Retina (tissue), 1 donor: ENCODE measurements at regions not wholly inside any gene's neighbourhood (a gene's known extent, or its start where the extent isn't known, plus 50 kb on each side); places are given as distances from the start of the nearest gene placed in this dataset.

Experiments used
- DNase-seq: peaks from one replicate; pipeline ENCODE4 v3.0.0-alpha.2; 2016

DNA sequence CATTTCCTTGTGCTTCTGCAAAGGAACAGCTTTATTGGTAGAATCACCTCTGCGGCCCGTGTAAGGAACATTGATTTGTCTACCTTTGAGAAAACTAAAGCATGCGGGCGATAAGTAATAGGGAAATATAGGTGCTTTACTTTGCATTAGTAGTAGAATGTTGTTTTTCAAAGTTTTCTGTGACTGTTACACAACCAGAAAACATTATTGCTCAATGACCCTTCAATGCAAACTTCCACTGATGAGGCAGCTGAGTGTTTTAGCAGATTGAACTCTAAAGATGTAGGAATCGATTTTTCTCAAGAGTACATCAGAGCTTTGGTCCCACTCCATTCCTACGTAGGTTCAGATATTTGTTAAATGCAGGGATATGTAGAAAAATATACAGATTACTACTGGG is 427.8 kb downstream of the DNAJB9 start:
- no peak for DNase-seq

DNA sequence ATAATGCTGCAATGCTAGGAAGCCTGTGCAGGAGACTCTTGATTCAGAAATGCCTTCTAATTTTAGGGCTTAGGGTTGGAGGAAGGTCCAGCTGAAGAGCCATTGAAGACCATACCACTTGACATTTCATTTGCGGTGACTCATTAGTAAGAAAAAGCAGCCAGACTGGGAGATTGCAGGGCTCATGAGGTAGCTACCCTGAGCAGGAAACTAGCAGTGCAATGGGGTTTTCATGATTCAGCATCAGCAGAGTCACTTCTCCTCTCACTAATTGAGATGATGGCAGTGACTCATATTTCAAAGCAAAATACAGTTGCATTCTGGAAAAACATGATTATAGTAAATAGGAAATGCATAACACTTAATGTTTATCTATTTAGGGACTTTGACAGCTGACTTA is 434.1 kb downstream of the DNAJB9 start:
- no peak for DNase-seq

DNA sequence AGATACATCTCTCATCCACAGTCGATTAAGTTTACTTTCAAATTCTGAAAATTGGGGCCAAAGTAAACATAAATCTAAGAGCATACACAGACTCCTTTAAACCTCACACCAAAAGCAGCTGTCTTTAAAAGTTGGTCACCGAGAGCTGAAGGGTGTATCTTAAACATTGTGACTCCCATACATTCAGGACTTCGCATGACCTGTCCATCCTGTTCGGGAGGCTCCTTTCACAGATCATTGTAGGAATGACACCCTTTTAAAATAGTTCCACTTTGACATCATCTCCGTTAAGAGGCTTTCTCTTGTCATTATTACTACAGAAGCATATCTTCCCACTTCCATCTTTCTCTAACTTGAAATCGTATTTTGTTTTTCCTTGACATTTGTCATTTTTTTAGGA is 440.0 kb downstream of the DNAJB9 start:
- no peak for DNase-seq

DNA sequence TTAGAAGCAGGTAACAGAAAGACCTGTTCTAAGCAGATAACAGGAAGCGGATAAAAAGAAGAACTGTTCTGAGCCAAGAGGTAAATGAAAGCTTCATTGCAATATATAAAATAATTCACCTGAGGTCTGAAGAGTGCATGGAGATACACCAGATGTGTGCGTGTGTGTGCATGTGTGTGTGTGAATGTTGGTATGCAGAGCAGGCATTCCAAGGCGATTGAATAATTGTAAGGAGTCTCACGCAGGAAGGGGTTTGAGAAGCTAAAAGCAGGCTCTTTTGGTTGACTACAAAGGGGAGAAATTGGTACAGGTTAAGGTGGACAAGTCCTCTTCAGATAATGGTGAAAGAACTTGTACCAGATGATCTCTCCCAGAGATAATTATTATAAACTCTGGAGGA is 450.6 kb downstream of the DNAJB9 start:
- DNase-seq = no peak

DNA sequence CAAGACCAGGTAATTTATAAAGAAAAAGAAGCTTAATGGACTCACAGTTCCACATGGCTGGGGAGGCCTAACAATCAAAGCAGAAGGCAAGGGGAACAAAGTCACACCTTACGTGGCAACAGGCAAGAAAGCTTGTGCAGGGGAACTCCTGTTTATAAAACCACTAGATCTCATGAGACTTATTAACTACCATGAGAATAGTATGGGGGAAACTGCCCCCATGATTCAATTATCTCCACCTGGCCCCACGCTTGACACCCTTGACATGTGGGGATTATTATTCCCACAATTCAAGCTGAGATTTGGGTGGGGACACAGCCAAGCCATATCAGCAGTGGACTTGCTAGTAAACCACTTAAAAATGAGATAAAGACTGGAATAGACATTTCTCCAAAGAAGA is 451.7 kb downstream of the DNAJB9 start:
- no peak for DNase-seq

DNA sequence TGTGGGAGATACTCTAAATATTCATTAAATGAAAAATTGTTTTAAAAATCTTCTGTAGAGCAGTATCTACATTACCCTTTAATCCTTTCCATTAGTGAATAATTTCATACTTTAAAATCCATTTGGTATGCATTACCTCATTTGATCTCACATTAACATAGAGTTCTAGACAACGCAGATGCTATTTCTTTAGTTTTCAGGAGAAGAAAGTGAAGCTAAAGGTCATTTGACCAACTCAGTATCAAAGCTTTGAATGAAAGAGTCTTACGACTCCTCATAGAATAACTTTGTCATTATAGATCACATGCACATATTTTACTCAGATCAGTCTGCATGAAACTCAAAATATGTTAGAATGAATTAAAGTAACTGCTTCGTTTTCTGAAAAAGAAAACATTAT is 460.2 kb downstream of the DNAJB9 start:
- no peak for DNase-seq

DNA sequence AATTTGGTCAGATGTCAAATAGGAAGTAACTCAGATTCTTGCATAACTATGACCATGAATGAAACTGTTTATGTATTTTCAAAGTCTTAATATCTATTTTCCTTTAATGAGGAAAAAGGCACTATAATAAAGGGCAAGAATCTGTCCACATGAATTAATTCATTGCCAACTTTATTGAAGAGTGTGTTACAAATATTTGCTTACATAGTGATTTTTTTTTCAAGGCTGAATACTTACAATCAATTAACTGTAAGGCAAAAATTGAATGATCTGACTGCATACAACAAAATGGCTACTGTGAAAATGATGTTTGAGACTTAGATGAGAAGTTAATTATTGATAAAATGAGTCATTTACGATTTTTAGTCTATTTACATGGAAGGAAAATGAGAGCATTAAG is 475.0 kb downstream of the DNAJB9 start:
- no peak for DNase-seq

DNA sequence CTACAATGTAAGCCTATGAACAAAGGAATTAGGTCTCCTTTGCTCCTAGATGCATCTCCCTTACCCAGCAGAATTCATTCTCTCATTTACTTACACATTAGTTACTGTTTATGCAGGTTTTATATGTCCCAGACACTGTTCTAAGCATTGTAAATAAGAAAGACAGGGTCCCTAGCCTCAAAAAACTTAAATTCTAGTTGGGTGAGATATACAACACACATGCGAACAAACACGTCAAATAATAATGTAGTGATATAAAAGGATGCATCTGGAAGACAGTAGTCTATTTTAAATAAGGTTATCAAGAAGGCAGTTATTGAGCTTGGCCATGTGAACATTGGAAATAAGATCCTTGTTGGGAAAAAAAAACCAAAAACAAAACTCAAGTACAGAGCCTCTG is 479.7 kb downstream of the DNAJB9 start:
- no peak for DNase-seq

DNA sequence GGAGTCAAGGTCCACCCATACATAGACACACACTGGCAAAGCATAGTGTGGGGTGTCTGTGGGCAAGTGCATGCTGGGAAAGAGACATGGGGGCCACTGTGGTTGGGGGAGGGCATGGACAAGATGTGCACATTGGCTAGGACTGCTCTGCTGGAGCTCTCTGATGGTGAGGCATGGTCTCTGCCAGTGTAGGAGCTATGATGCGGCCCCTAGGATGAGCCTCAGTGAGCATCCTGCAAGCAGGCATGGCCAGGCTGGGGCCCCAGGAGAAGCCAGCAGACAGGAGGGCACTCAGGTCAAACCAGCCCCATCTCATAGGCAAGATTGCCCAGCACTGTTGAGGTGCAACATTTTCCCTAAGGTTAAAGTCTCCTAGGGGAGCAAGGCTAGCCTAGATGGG is 489.4 kb downstream of the DNAJB9 start:
- no peak for DNase-seq

DNA sequence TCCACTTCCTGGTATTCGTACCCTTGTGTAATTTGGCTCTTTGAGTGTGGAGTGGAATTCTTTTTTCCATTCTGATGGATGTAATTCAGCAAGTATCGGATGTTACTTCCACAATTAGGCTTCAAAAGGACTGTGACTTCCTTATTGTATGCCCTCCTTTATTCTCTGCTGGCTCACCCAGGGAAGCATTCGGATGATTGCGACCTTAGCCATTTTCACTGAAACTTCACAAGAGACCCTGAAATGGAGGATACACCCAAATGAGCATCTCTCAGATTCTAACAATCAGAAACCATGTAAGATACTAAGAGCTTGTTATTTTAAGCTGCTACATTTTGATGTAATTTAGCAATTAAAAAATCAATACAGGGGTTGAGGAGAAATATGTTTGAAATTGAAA is 493.1 kb downstream of the DNAJB9 start:
- no peak for DNase-seq

DNA sequence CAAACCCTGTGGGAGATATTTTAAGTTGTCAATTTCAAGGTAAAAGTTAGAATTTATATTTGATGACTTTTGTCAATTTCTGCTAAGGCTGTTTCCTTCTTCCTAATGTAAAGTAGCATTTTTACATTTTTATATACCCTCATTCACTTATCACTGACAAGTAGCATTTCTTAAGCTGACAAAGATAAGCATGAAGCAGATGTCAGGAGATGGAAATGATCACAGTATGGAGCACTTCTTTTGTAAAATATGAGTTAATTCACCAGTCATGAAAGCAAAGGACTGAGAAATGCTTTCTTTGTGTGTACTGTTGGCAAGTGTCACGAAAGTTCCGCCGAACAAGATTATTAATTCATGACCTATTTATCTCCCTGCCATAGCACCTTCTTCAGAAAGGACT is 503.9 kb downstream of the DNAJB9 start:
- DNase-seq = no peak

DNA sequence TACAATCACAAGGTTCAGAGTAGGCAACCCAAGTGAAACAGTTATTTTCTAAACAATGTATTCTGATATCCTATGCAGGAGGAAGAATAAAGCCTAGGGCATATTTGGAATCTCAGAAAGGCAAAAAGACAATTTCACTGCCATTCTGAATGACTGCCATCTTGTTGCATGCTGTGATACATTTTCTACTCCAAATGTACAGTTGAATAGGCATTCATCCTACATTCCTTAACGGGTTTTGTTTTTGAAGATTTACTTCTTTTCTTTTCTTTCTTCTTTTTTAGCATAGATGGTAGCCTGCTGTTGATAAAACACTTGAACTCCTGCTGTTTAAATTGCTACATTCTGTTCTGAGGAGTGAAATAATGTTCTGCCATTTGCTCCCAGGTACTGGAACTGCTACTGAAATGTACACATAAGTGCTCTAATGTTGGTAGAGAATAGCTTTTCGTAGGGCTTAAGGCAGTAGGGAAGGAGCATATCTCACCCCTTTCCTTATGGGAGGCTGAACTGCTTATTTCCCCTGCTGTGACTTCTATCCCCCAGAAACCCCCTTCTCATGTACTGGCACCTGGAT is 506.8 kb downstream of the DNAJB9 start:
- DNase-seq = no peak

DNA sequence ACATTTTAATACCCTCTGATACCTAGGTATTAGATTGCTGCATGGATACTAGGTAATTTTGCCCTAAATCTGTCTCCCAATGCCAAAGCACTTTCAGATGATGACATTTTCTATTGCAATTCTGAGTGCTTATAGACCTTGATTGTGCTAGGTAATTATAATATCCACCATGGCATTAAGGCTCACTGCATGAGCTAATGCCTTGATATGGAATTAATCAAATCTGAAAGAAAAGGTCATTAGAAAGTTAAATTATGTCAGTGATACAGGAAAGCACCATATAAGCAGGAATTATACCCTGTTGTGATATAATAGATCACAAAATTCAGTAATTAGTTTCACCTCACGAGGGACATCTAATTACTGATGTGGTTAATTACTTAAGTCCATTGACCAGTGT is 521.4 kb downstream of the DNAJB9 start:
- no peak for DNase-seq

DNA sequence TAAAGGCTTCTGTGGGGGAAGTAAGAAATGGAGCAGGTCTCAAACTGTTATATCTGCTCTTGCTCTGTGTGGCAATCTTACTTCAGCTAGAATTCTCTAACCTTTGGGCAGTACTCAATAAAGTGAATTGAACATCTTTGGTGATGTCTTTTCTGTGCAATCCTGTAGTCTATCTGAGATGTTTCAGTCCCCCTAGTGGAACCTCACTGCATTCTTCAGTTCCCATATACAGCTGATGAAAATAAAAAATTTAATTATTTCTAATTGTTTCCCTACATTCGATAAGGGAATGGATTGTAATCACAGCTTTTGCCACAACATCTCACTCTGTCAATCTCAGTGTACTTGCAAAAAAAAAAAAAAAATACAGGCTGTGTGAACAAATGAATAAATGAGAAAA is 522.6 kb downstream of the DNAJB9 start:
- DNase-seq = no peak

DNA sequence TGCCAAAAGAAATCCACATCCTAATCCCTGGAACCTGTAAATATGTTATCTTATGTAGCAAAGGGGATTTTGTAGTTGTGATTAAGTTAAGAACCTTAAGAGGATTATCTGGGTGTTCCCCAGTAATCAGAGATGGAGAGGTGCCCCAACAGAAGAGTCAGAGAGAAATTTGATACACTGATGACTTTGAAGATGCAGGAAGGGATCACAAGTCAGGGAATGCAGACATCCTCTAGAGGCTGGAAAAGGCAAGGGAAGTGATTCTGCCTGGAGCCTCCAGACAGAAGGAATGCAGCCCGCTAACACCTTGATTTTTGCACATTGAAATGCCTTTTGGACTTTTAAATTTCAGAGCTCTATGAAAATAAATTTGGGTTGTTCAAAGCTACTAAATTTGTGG is 531.7 kb downstream of the DNAJB9 start:
- no peak for DNase-seq

DNA sequence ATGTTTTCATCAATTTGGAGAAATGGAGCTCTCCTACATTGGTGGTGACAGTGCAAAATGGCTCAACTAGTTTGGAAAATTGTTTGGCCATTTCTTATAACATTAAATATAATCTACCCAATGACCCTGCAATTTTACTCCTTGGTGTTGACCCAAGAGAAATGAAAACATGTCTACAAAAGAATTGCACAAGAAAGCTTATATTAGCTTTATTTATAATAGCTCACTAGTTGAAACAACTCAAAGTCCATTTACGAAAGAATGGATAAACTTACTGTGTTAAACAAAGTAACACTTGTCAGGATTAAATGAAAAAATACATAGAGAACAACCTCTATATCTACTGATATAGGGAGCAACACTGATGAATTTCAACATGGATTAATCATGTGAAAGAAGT is 539.9 kb downstream of the DNAJB9 start:
- no peak for DNase-seq

DNA sequence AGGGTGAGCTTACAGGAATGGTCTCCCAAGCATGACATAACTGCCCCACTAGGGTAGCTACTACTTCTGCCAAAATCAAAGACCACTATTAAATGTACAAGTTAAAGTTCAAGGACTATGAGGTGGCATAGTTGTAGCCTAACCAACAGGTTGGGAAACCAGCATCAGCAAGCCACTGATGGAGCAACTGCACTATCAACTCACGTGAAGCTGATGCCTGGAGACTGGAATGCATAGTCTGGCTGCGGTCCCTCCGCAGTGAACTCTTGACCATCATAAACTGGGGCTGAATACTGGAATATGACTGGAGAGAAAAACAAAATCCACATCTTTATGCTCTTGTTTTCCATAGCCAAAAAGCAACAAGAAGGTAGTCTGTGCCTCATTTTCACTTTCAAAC is 541.4 kb downstream of the DNAJB9 start:
- DNase-seq = no peak

DNA sequence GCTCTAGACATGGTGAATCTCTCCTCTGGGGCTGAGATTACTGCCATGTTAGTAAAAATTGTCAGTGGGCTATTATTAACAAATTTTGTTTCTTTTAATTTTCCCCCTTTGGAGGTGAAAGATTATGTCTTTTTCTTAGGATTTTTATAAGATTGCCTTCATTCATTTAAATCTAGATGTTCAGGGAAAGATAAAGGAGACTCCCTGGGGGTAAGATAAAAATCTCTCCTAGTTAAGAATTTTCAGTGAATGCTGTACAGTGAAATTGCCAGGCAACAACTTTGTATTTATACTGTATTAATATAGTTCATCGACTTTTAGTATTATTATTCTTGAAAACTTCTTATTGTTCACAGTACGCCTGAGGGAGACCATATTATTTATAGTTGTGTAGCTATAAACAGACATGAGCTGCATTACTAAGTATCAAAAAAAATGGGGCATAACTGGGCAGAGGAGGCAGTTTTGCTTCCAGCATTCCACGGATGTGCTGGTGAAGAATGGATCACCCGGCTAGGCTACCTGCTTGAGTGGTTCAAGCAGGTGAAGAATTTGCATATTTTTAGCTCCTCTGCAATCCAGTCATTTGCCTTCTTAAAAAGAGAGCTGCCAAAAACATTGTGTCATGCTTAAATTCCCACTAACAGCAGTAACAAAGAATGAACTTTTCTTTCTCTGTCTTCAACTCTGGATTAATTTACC is 552.1 kb downstream of the DNAJB9 start:
- no peak for DNase-seq

DNA sequence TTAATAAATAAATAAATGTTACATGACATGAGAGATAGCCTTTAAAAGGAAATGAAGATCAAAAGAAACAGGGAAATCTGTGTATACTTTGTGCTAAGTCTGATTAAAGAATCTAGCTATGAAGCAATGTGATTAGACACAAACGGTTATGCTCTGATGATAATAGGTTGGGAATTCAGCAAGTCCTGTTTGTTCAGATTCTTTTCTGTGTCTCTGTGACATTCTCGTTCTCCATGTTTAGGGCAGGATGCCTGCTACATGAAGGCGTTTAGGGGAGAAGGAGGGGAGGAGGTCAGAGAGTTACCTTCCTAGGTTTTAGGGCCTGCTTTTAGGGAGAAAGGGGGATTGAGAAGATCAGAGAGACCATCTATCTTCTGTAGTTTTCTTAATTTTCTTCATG is 555.3 kb downstream of the DNAJB9 start:
- no peak for DNase-seq

DNA sequence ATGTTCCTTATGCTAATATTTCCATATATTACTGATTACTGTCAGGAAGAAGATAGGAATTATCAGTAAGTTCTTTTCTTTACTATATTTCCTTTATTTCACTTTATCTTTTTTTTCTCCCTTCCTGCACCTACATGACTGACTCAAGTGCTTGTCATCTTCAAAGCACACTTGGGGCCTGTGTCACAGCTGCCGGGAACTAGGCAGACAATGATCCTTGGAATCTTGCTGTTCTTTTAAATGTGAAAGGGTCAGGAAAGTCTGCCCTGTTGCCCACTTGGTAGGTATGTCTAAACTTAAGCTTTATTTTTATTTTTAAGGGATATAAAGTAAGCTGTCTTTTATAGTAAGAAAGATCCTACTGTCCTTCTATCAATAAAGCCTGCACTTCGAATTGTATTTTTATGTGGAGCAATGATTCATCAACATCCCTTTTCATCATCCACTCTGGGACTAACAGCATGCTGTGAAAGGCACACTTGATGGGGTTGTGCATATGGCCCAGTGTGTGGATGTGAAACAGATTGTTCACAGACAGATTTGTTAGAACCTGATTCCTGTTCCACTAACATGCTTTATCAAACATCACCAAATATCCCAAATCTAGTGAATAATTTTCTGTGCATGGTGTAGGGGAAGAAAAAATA is 556.9 kb downstream of the DNAJB9 start:
- DNase-seq = no peak

DNA sequence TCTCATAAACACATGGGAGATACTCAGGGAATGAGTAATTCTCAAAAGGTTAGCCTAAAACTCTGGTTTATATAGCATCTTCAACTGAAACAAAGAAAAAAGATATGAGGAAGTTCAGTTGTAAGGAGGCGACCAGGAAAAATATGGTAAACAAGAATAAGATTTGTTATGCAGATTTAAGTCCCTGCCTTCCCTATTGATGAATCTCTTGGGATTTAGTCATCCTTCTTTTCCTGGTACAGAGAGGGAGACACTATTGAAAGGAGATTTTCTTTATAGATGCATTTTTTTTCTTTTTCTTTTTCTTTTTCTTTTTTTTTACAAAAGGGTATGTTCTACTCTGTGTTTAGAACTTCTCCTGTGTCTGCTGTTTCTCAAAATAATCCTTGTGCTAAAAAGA is 557.5 kb downstream of the DNAJB9 start:
- no peak for DNase-seq

DNA sequence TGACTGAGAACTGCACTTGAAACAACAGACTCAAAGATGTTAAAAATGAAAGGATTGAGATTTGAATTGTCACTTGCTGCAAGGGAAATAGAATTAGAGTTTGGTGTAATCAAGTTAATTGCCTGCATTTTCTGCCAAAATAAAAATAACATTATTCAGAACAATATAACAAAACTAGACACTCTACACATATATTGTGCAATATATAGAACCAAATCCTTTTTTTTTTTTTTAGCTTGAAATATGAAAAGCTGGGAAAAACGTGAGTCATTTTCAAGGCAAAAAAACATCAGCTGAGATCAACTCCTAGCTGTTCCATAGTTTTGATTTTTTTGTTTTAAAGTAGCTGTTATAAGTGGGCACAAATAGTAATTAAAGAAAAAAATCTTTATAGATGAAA is 561.5 kb downstream of the DNAJB9 start:
- DNase-seq = no peak

DNA sequence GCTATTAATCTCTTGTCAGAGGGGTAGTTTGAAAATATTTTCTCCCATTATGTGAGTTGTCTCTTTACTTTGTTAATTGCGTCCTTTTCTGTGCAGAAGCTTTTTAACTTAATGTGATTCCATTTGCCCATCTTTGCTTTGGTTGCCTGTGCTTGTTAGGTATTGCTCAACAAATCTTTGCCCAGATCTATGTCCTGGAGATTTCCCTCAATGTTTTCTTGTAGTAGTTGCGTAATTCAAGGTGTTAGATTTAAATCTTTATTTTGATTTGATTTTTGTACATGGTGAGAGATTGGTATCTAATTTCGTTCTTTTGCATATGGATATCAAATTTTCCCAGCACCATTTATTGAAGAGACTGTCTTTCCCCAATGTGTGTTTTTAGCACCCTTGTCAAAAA is 567.2 kb downstream of the DNAJB9 start:
- no peak for DNase-seq

DNA sequence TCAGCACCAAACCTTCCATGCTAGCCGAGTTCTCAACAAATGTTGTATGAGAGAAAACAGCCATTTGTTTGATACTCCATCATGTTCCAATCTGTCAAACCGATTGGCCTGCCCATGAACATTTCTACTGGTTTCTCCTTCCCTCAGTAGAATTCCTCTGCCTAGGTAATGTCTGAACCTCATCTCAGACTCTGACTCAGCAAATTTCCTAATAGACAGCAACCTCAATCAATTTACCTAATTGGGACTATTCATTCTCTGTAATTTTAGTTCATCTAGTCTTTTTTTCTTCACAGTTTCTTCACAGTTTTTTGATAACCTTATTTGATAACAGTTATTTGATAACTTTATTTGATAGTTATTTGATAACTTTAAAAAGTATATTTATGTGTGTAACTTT is 585.1 kb downstream of the DNAJB9 start:
- no peak for DNase-seq

DNA sequence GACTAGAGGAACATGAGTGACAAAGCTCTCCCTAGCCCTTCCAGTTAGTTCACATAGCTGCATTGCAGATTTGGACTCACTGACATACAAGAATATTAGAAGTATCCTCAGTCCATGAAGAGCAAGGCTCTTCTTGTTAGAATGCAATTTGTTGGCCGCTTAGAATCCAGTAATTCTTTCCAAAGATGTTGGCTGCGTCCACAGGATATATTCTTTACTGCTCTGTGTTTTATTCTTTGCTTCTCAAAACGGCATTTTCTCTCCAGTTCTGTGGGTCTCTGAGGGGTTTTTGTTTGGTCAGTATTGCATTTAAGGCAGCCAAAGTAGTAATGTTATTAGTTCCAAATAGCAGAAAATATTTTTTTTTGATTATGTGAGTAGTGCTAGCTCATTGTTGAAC is 588.6 kb downstream of the DNAJB9 start:
- no peak for DNase-seq
